OCI-LY7 (cell line): ENCODE measurements at regions not wholly inside any gene's neighbourhood (a gene's known extent, or its start where the extent isn't known, plus 50 kb on each side); places are given as distances from the start of the nearest gene placed in this dataset.

Experiments used
- CTCF ChIP-seq: fragments of 200-600 bp; sonication (generic); conservative IDR thresholded peaks from 2 replicates; pipeline ENCODE4 v1.5.1; 2014; ENCODE audit warnings: mild to moderate bottlenecking, antibody characterized with exemption, low read length, moderate library complexity, mixed read lengths
- EZH2phosphoT487 ChIP-seq: fragments of 200-600 bp; sonication (generic); IDR thresholded peaks from 2 replicates; pipeline ENCODE4 v1.6.1; 2018; ENCODE audit warnings: low read depth, borderline replicate concordance, mild to moderate bottlenecking, mixed run types, antibody characterized with exemption, low read length, moderate library complexity, mixed read lengths

DNA sequence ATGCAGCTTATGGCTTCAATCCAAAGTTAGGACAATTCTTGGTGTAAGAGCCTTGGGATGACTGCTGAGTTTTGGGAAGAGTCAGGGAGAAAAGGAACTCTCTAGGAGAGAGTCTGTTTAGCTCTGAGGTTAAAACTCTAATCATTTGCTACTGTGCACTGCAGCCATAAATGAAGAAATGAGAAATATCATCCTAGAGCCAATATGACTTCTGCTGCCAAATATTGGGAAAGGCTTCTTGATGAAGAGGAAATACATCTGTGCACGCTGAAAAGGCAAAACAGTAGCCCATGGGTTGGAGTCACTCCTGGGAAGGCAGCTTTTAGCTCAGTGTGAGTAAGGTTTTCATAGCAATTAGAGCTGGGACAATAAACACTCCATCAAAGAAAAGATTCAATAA, 308.8 kb downstream of the SFMBT2 start:
- TF ChIP-seq EZH2phosphoT487 = no peak
- TF ChIP-seq CTCF = no peak
